Umbilical cord (tissue), 1 donor: ENCODE measurements at regions not wholly inside any gene's neighbourhood (a gene's known extent, or its start where the extent isn't known, plus 50 kb on each side); places are given as distances from the start of the nearest gene placed in this dataset.
"Not testable (repeated sequence)": the region's sequence is repeated elsewhere in the genome, so short reads cannot be mapped to it uniquely, and the experiment has no call there.

Experiments
- DNase-seq: peaks from one replicate; pipeline ENCODE4 v3.0.0-alpha.2; 2015; ENCODE audit warnings: low spot score

- no peak for DNase-seq
Measured at GRCh38 chr13:64078480-64078936, 2662.9 kb upstream of the PCDH20 start.

GRCh38 chr13:64078025-64078424, 2662.4 kb upstream of the PCDH20 start:
- DNase-seq = no peak

GRCh38 chr13:64077132-64077835, 2661.6 kb upstream of the PCDH20 start:
- not testable (repeated sequence) for DNase-seq

DNA sequence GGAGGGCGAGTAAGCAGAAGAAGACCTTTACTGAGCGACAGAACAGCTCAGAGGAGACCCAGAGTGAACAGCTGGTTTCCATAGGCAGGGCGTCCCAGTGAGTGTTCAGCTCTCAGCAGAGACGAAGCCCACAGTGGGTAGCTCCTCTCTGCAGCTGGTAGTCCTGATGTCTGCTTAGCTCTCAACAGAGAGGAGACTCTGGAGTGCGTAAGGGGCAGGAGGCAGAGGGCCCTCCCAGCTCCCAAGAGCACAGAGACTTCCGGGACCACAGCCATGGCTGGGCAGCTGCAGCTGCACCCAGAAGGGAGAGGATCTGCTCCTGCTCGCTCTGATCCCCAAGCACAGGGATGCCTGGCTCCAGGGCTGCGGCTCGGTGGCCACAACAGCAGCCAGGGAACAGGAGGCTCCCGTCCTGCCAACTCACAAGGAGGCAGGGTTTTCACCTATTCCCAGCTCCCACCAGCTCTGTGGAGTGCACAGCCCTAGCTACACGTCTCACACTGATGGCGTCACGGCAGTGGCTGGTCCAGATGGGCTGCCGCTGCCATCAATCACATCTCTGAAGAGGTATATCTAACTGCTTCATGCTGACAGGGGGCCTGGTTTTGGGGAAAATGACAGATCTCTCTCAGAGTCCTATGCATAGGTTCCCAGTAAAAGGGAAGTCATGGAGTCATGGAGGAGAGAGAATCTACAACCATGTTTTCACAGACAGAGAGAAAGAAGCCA, 2660.1 kb upstream of the PCDH20 start:
- no peak for DNase-seq

- no peak for DNase-seq
Measured at GRCh38 chr13:64074971-64075474, 2659.4 kb upstream of the PCDH20 start.

GRCh38 chr13:64073203-64073602, 2657.6 kb upstream of the PCDH20 start:
- DNase-seq = no peak

- no peak for DNase-seq
Measured at GRCh38 chr13:64071352-64071751, 2655.7 kb upstream of the PCDH20 start.

DNA sequence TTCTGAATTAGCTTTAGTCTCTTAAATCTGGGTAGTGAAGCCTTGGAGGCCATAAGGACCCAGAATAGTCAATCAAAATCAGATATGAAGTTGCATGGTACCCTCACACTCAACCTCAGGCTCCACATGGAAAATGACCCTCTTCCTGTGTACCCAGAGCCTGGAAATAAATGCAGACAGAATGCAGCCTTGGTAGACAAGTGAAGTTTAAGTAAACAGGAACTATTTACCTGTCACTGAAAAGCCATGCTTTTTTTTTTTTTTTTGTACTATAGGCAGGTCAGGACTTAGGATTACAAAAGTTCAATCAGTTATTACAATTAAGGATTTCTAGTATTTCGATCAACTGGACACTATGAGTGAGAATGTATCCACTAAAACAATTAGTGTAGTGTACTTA, 2654.2 kb upstream of the PCDH20 start:
- DNase-seq = no peak

GRCh38 chr13:64066711-64067110, 2651.1 kb upstream of the PCDH20 start:
- DNase-seq = no peak

GRCh38 chr13:64061649-64062048, 2646.0 kb upstream of the PCDH20 start:
- DNase-seq = no peak

DNA sequence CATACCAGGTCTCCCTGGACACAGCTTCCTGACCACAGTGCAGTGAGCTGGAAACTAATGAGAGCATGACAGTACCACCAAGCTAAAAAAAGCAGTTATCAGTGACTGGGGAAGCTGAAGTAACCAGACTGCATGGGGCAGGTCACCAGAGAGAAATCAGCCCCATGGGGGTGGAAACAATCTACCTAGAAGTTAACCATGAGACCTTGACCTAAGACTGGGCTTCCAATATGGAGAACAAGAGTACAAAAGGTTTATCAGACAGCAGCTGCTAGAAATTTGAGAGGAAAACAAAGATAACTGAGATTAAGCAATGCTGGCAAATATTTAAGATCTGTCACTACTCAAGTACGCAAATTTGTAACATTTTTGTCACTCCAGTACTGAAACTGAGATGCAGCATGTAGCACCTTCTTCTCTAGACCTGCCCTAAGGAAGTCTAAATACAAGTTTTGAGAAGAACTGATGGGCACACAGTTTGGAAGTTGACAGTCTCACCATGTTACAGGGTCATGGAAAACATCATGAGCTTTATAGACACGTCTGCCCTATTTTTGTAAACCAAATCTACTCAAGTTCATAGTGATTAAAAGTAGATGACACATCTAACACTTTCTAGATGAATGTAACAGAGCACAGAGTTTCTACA, 2641.8 kb upstream of the PCDH20 start:
- no peak for DNase-seq

DNA sequence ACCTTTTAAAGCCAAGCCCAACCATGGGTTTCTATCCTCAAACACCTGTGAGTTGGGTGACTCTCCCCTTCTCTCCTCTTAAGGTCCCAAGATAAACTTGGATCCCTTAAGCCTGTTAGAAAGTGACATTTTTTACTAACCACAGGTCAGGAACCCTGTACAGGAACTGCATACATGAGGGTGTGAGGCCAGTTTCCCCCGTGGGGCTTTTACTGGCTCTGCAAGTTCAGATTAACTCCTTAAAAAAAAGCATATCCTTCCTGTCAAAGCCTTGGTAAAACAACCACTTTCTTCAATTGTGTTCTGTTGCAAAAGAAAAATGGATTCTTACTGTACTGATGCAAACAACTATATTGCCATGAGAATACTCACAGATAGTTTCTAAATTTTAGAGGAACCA, 2638.7 kb upstream of the PCDH20 start:
- DNase-seq = no peak

DNA sequence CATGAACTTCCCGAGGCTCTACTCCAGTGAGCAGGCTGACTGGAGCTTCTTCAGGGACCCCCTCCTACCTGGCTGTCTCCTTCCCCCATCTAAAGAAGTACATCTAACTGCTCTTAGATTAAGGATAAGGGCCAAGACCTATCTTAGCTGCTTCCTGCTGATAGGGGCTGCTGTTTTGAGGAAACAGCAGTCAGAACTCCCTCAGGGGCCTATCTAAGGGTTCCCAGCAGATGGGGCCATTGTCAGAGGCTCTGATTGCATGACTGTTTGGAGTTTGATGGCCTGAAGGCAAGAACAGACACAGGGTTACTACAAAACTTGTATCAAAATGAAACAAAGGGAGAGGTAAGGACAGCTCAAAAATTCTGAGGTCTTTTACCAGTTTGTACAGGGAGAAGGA, 2636.9 kb upstream of the PCDH20 start:
- DNase-seq = no peak

DNA sequence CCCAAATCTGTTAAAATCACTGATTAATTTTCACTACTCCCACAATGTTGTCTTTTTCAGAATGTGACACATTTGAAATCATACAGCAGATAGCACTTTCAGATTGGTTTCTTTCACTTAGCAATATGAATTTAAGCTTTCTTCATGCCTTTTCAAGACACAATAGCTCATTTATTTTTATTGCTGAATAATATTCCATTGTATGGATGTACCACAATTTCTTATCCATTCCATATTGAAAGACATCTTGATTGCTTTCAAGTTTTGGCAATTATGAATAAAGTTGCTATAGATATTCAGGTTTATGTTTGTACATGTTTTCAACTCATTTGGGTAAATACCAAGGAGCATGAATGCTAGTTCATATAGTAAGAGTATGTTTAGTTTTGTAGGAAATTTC, 2635.6 kb upstream of the PCDH20 start:
- DNase-seq = no peak

DNA sequence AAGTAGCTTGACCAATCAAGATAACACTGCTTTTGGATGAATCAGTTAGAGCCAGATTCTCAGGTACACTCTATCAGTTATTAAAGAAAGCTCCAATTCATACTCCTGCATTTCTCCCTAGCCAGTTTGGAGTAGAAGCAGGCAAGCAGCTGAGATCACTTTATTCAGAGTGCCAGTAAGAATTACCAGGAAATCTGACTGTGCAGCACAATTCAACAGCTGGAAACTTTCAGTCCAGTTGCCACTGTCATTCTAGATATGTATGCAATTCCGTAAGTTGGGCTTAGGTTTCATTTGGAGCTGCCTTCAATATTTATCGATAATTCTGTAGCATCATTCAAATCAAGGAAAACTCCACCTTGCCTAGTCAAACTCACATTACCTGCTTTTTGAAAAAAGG, 2625.6 kb upstream of the PCDH20 start:
- peak; percentile 8 for DNase-seq

- no peak for DNase-seq
Measured at GRCh38 chr13:64033921-64034320, 2618.3 kb upstream of the PCDH20 start.

- DNase-seq = no peak
Measured at GRCh38 chr13:64029343-64030093, 2613.9 kb upstream of the PCDH20 start.

DNA sequence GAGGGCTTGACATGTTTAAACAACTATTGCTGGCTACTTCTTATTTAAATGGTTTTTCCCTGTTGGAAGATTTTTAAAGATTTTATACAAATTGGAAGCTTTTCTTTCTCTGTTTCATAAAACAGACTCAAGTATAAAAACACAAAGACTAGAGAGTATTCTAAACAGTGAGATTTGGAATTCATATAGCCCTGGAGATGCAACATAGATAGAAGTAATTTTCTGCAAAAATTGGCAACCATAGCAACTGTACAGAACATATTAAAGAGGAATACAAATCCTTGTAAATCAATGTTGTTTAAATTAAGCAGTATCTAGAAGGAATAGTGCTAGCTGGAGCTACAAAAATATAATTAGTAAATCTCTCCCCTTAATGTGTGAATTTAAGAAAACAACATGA, 2612.9 kb upstream of the PCDH20 start:
- no peak for DNase-seq

DNA sequence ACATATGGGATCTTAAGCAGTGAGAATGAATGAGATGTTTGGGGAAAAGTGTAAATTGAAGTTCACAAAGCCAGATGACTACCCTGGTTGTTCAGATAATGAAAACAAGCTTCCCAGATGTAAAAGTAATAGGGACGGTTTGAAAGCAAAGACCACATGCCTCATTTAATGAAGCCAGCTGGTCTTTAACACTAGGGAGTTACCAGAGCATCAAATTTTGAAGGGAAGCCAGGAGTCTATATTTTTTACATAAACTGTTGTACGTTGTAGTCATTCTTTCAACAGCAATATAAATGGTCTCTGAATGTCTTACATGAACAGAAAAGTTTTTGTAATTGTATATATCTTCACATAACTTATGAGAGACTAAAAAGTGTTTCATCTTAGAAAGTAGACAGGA, 2604.5 kb upstream of the PCDH20 start:
- DNase-seq = no peak

DNA sequence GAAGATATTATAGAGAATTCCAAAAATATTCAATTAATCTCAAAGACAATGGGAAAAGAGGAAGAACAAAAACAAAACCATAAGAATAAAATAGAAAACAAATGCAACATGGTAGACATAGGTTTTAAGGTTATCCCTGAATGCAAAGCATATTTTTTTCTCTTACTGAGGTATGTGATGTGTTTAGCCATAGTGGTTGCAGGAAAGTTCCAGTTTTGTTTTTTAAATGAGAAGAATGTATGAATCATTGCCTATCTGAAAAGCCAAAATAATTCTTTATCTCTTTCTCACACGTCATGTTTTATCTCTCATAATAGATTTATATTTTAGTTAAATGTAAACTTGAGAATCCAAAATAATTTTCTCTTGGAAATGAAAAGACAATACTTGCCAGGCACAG, 2591.7 kb upstream of the PCDH20 start:
- no peak for DNase-seq

GRCh38 chr13:64000321-64000720, 2584.7 kb upstream of the PCDH20 start:
- no peak for DNase-seq
